ENCODE measurements at regions not wholly inside any gene's neighbourhood (a gene's known extent, or its start where the extent isn't known, plus 50 kb on each side); places are given as distances from the start of the nearest gene placed in this dataset.

- TF ChIP-seq NANOG (IDR thresholded peaks at IDR 0.05; ENCODE audit: borderline replicate concordance) (no peak), CTCF (conservative IDR thresholded peaks at IDR 0.05; ENCODE audit: low read depth in 2 of 2) (no peak), ZNF331 (CRISPR knock-in tag; IDR thresholded peaks at IDR 0.05; ENCODE audit: low read depth) (no peak), EZH2 (IDR thresholded peaks at IDR 0.05; ENCODE audit: low read depth, unreplicated experiment) (no peak), ETS1 (IDR thresholded peaks at IDR 0.05) (no peak), POLR2AphosphoS5 (IDR thresholded peaks at IDR 0.05; ENCODE audit: low read depth) (no peak)
Observed at GRCh38 chr11:101278286-101278685, 148.7 kb upstream of the PGR start (continued).

GRCh38 chr11:101277036-101277435 lies 147.4 kb upstream of the PGR start:
- Mint-ChIP-seq H3K4me3 (no peak overlapping the region), H3K4me1 (peaks cover 4% of the 10 kb centered on the region; the same call in 2 of the 3 replicates), H3K9me3 (peaks cover 8% of the 10 kb centered on the region; the same call in 2 of the 3 replicates), H3K36me3 (ENCODE audit: low read depth) (no peaks in the 10 kb centered on the region), H3K27me3 (ENCODE audit: insufficient read depth, low read depth, poor library complexity) (no peaks in the 10 kb centered on the region), H3K27ac (no peak overlapping the region)
- ATAC-seq (no peak), DNase-seq (ENCODE audit: low spot score) (no peak)
- no peak for TF ChIP-seq JUNB (IDR thresholded peaks at IDR 0.05; ENCODE audit: unreplicated experiment)
- TF ChIP-seq ZNF462 (CRISPR knock-in tag; IDR thresholded peaks at IDR 0.05): no peak
- TF ChIP-seq ZNF114 (CRISPR knock-in tag; IDR thresholded peaks at IDR 0.05): no peak
- TF ChIP-seq ETS1 (IDR thresholded peaks at IDR 0.05): no peak
- TF ChIP-seq NANOG (IDR thresholded peaks at IDR 0.05; ENCODE audit: borderline replicate concordance): no peak
- TF ChIP-seq EZH2phosphoT487 (IDR thresholded peaks at IDR 0.05; ENCODE audit: unreplicated experiment): no peak
- no peak for TF ChIP-seq POLR2AphosphoS5 (IDR thresholded peaks at IDR 0.05; ENCODE audit: low read depth)
- TF ChIP-seq CTCF (conservative IDR thresholded peaks at IDR 0.05; ENCODE audit: low read depth in 2 of 2): no peak
- TF ChIP-seq ZNF331 (CRISPR knock-in tag; IDR thresholded peaks at IDR 0.05; ENCODE audit: low read depth): no peak
- no peak for TF ChIP-seq STAT1 (IDR thresholded peaks at IDR 0.05; ENCODE audit: unreplicated experiment)
- TF ChIP-seq CREB1 (CRISPR knock-in tag; IDR thresholded peaks at IDR 0.05; ENCODE audit: low read depth): no peak
- Histone ChIP-seq H3K4me2 (no peak overlapping the region), H3K9me2 (ENCODE audit: insufficient read depth) (0 out of 2 replicates have a peak, but pooled peaks cover 4% of the 10 kb centered on the region), H3K4me1 (ENCODE audit: insufficient read depth) (no peaks in the 10 kb centered on the region), H3K4me3 (no peak overlapping the region), H3K36me3 (ENCODE audit: insufficient read depth) (no peaks in the 10 kb centered on the region), H3K27me3 (ENCODE audit: insufficient read depth) (no peaks in the 10 kb centered on the region), H3K79me2 (replicated peaks; ENCODE audit: insufficient read depth) (no peaks in the 10 kb centered on the region), H3K27ac (ENCODE audit: low read depth) (no peak overlapping the region), H2AFZ (no peak overlapping the region), H3F3A (replicated peaks; ENCODE audit: low read depth) (no peaks in the 10 kb centered on the region), H4K20me1 (replicated peaks; ENCODE audit: insufficient read depth) (no peaks in the 10 kb centered on the region)

Measured in GM23338 (cell line).